ENCODE measurements at regions not wholly inside any gene's neighbourhood (a gene's known extent, or its start where the extent isn't known, plus 50 kb on each side); places are given as distances from the start of the nearest gene placed in this dataset.

GRCh38 chr9:95772320-95773052, 103.0 kb upstream of the ERCC6L2 start (continued):
- TF ChIP-seq GLIS1 (tag by site-specific recombination; IDR thresholded peaks at IDR 0.05) (0 out of 2 replicates have a peak, but pooled peaks have one; percentile 27), ZNF311 (tag by site-specific recombination; IDR thresholded peaks at IDR 0.05; ENCODE audit: borderline replicate concordance) (no peak), SETDB1 (IDR thresholded peaks at IDR 0.05; ENCODE audit: insufficient read length, low read length) (no peak), ZNF341 (tag by site-specific recombination; IDR thresholded peaks at IDR 0.05; ENCODE audit: low read depth) (peak; percentile 86), ZNF548 (tag by site-specific recombination; IDR thresholded peaks at IDR 0.05) (no peak), ZNF513 (tag by site-specific recombination; IDR thresholded peaks at IDR 0.05) (no peak), ZBTB20 (tag by site-specific recombination; IDR thresholded peaks at IDR 0.05) (peak; percentile 36; the same call in 1 of the 2 replicates), ZNF624 (tag by site-specific recombination; IDR thresholded peaks at IDR 0.05) (no peak), ZBTB7A (tag by site-specific recombination; IDR thresholded peaks at IDR 0.05; ENCODE audit: low read depth) (no peak), ZNF2 (tag by site-specific recombination; IDR thresholded peaks at IDR 0.05) (no peak), ZNF518A (tag by site-specific recombination; conservative IDR thresholded peaks at IDR 0.05; ENCODE audit: low read depth) (no peak), ZIC2 (tag by site-specific recombination; IDR thresholded peaks at IDR 0.05) (peak; percentile 49), ZNF10 (tag by site-specific recombination; IDR thresholded peaks at IDR 0.05) (no peak), ZBTB17 (tag by site-specific recombination; IDR thresholded peaks at IDR 0.05) (0 out of 2 replicates have a peak, but pooled peaks have one; percentile 25), ZNF132 (tag by site-specific recombination; IDR thresholded peaks at IDR 0.05; ENCODE audit: borderline replicate concordance) (no peak), HOXA7 (CRISPR knock-in tag; IDR thresholded peaks at IDR 0.05; ENCODE audit: borderline replicate concordance) (no peak), ZNF449 (tag by site-specific recombination; IDR thresholded peaks at IDR 0.05) (peak; percentile 70; the same call in 1 of the 2 replicates), ZBTB8A (tag by site-specific recombination; IDR thresholded peaks at IDR 0.05) (peak; percentile 47), ZNF629 (tag by site-specific recombination; IDR thresholded peaks at IDR 0.05) (no peak), ZNF426 (tag by site-specific recombination; IDR thresholded peaks at IDR 0.05) (no peak), ZNF777 (tag by site-specific recombination; IDR thresholded peaks at IDR 0.05; ENCODE audit: borderline replicate concordance) (no peak), HOXD13 (CRISPR knock-in tag; IDR thresholded peaks at IDR 0.05; ENCODE audit: borderline replicate concordance) (peak; percentile 77; the same call in 1 of the 2 replicates), ZFHX2 (tag by site-specific recombination; conservative IDR thresholded peaks at IDR 0.05) (peak; percentile 43; the same call in 1 of the 2 replicates), ZSCAN4 (tag by site-specific recombination; IDR thresholded peaks at IDR 0.05) (peak; percentile 93), ZNF391 (tag by site-specific recombination; IDR thresholded peaks at IDR 0.05; ENCODE audit: borderline replicate concordance, low read depth) (no peak), ZNF416 (tag by site-specific recombination; IDR thresholded peaks at IDR 0.05) (no peak)
